GM12891 (cell line): ENCODE measurements at regions not wholly inside any gene's neighbourhood (a gene's known extent, or its start where the extent isn't known, plus 50 kb on each side); places are given as distances from the start of the nearest gene placed in this dataset.

Experiments
- POLR2A ChIP-seq: IDR thresholded peaks from 2 replicates; pipeline ENCODE4 v1.6.1; 2011; ENCODE audit warnings: low read depth, low read length, control low read depth
- POLR2AphosphoS5 ChIP-seq: IDR thresholded peaks from 2 replicates; pipeline ENCODE4 v1.6.1; 2011; ENCODE audit warnings: low read depth, low read length, control low read depth
- SPI1 ChIP-seq: IDR thresholded peaks from 2 replicates; pipeline ENCODE4 v1.6.1; 2011; ENCODE audit warnings: low read depth, low read length, control low read depth
- TAF1 ChIP-seq: IDR thresholded peaks from 2 replicates; pipeline ENCODE4 v1.6.1; 2011; ENCODE audit warnings: low read depth, low read length, control low read depth

DNA sequence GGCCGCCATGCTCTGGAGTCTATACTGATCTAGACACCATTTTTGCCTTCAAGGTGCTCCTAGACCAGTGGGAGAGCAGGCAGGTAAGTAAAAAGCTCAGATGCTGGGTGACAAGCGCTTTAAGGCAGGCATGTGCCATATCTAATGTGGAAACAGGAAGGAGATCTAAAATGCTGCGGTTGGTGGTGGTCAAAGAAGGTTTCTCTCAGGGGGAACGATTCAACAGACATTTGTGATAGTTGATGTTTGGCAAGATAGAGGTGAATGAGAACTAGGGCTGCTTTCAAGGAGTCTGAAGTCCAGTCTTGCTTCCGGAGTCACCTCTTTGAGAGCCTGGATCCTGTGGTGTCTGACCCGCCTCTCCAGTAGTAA lies 146.2 kb upstream of the KLF4 start:
- no peak for TF ChIP-seq POLR2A
- no peak for TF ChIP-seq POLR2AphosphoS5
- TF ChIP-seq TAF1, result no peak
- no peak for TF ChIP-seq SPI1
